IMR-90 (cell line): ENCODE measurements at regions not wholly inside any gene's neighbourhood (a gene's known extent, or its start where the extent isn't known, plus 50 kb on each side); places are given as distances from the start of the nearest gene placed in this dataset.

ENCODE experiments used
- ATAC-seq: fragments of 200-7000 bp; cut with Tn5 transposase; 2 replicates; pipeline ENCODE4 v1.9.1; 2020; ENCODE audit warnings: low read depth, mild to moderate bottlenecking, moderate library complexity
- BruUV-seq: library from RNA; stranded (reverse); fragments of 400-500 nt; replicated peaks from 2 replicates; lab custom pipeline; 2021; lab: Mats Ljungman, UMichigan
- CTCF ChIA-PET: fragments of 300-600 bp; formaldehyde crosslinking; extraction: SDS; loops from one replicate; lab custom pipeline; 2021; ENCODE audit warnings: antibody characterized with exemption; lab: Yijun Ruan, JAX
- POLR2A ChIA-PET: fragments of 300-600 bp; sonication (Branson Sonifier 250); formaldehyde crosslinking; loops from one replicate; lab custom pipeline; 2022; ENCODE audit warnings: antibody characterized with exemption; ENCODE audit not compliant: unreplicated experiment; lab: Charles Lee
- DNase-seq: peaks from one replicate; pipeline ENCODE4 v3.0.0; 2013
- H2AFZ ChIP-seq: replicated peaks from 2 replicates; pipeline ENCODE3; 2013; ENCODE audit warnings: low read length, mild to moderate bottlenecking; ENCODE audit not compliant: poor library complexity
- H2AK5ac ChIP-seq: 2 replicates; pipeline ENCODE4 v1.6.1; 2013; ENCODE audit warnings: low read depth, low read length, inconsistent platforms
- H2AK9ac ChIP-seq: replicated peaks from 2 replicates; pipeline ENCODE3; 2013; ENCODE audit warnings: mild to moderate bottlenecking, low read depth, low read length, moderate library complexity; ENCODE audit not compliant: poor library complexity
- H2BK120ac ChIP-seq: 2 replicates; pipeline ENCODE4 v1.6.1; 2013; ENCODE audit warnings: low read depth, low read length, inconsistent platforms
- H2BK15ac ChIP-seq: 3 replicates; pipeline ENCODE4 v1.6.1; 2013; ENCODE audit warnings: low read depth, low read length, inconsistent platforms
- H2BK20ac ChIP-seq: 2 replicates; pipeline ENCODE4 v1.6.1; 2013; ENCODE audit warnings: low read depth, mild to moderate bottlenecking, inconsistent platforms, low read length, moderate library complexity
- H2BK5ac ChIP-seq: 2 replicates; pipeline ENCODE4 v1.6.1; 2013; ENCODE audit warnings: mild to moderate bottlenecking, low read depth, low read length, inconsistent platforms; ENCODE audit not compliant: poor library complexity, severe bottlenecking
- H3K14ac ChIP-seq: replicated peaks from 2 replicates; pipeline ENCODE4 v1.6.1; 2013; ENCODE audit warnings: low read depth, low read length, inconsistent platforms
- H3K18ac ChIP-seq: 2 replicates; pipeline ENCODE4 v1.6.1; 2013; ENCODE audit warnings: low read depth, low read length, control low read depth
- H3K23ac ChIP-seq: 2 replicates; pipeline ENCODE4 v1.6.1; 2013; ENCODE audit warnings: low read depth, low read length, inconsistent platforms
- H3K27ac ChIP-seq: 2 replicates; pipeline ENCODE4 v1.5.1; 2013; ENCODE audit warnings: mild to moderate bottlenecking, control low read depth, low read length; ENCODE audit not compliant: insufficient read depth
- H3K27me3 ChIP-seq: 2 replicates; pipeline ENCODE4 v1.6.1; 2013; ENCODE audit warnings: low read length; ENCODE audit not compliant: control insufficient read depth, insufficient read depth
- H3K36me3 ChIP-seq: 2 replicates; pipeline ENCODE4 v1.6.1; 2013; ENCODE audit warnings: low read length, mixed read lengths; ENCODE audit not compliant: control insufficient read depth, insufficient read depth
- H3K4ac ChIP-seq: 2 replicates; pipeline ENCODE4 v1.6.1; 2013; ENCODE audit warnings: low read depth, low read length, inconsistent platforms
- H3K4me1 ChIP-seq: 2 replicates; pipeline ENCODE4 v1.6.1; 2013; ENCODE audit warnings: low read length, mixed read lengths; ENCODE audit not compliant: control insufficient read depth, insufficient read depth
- H3K4me2 ChIP-seq: 2 replicates; pipeline ENCODE4 v1.6.1; 2013; ENCODE audit warnings: low read depth, mild to moderate bottlenecking, control low read depth, low read length, moderate library complexity
- H3K4me3 ChIP-seq: 2 replicates; pipeline ENCODE4 v1.5.1; 2013; ENCODE audit warnings: low read depth, mild to moderate bottlenecking, control low read depth, low read length, moderate library complexity; ENCODE audit not compliant: insufficient read depth
- H3K56ac ChIP-seq: 2 replicates; pipeline ENCODE4 v1.6.1; 2013; ENCODE audit warnings: low read length, inconsistent platforms; ENCODE audit not compliant: insufficient read depth; ENCODE audit errors: extremely low read depth
- H3K79me1 ChIP-seq, 2 experiments: 2 replicates each; pipeline ENCODE4 v1.6.1; 2013; ENCODE audit warnings: low read length in 2 of 2, inconsistent platforms in 1 of 2, low read depth in 1 of 2
- H3K9ac ChIP-seq: 2 replicates; pipeline ENCODE4 v1.6.1; 2013; ENCODE audit warnings: low read depth, low read length, control low read depth
- H3K9me1 ChIP-seq: 2 replicates; pipeline ENCODE4 v1.6.1; 2013; ENCODE audit warnings: low read length, inconsistent platforms; ENCODE audit not compliant: insufficient read depth
- H3K9me3 ChIP-seq: 2 replicates; pipeline ENCODE4 v1.6.1; 2013; ENCODE audit warnings: low read length; ENCODE audit not compliant: control insufficient read depth, insufficient read depth
- H4K20me1 ChIP-seq: 2 replicates; pipeline ENCODE4 v1.6.1; 2013; ENCODE audit warnings: low read length, inconsistent platforms; ENCODE audit not compliant: insufficient read depth
- H4K5ac ChIP-seq: 2 replicates; pipeline ENCODE4 v1.6.1; 2013; ENCODE audit warnings: mild to moderate bottlenecking, low read depth, low read length, control low read depth
- H4K8ac ChIP-seq, 2 experiments: 2 replicates each; pipeline ENCODE4 v1.6.1; 2013; ENCODE audit warnings: low read depth in 2 of 2, low read length in 2 of 2, control low read depth in 1 of 2, inconsistent platforms in 1 of 2
- H4K91ac ChIP-seq: 2 replicates; pipeline ENCODE4 v1.6.1; 2013; ENCODE audit warnings: low read depth, low read length, inconsistent platforms; ENCODE audit not compliant: insufficient read depth
- POLR2A ChIP-seq: IDR thresholded peaks from 2 replicates; pipeline ENCODE4 v1.6.1; 2012; ENCODE audit warnings: mild to moderate bottlenecking, low read depth, low read length
- dilution Hi-C: fragments of 300-500 bp; cut with HindIII; formaldehyde crosslinking; loops from one replicate; pipeline ENCODE4 v1.14.3; 2018; ENCODE audit warnings: low sequenced_read_pairs; ENCODE audit not compliant: unreplicated experiment
- in situ Hi-C: fragments of 300-500 bp; cut with MboI; formaldehyde crosslinking; loops from 3 replicates; pipeline ENCODE4 v1.14.3; 2019; ENCODE audit warnings: low sequenced_read_pairs, inconsistent platforms, mixed read lengths
- intact Hi-C: fragments of 100-400 bp; cut with micrococcal nuclease; formaldehyde crosslinking; loops from 2 replicates; pipeline ENCODE4 v1.10.0; 2022
- TF ChIP-seq, protein P1 (sequence below): conservative IDR thresholded peaks from 2 replicates; pipeline ENCODE4 v1.5.1; 2012; ENCODE audit warnings: mild to moderate bottlenecking, low read depth, low read length, improper control_type of control experiment

DNA sequence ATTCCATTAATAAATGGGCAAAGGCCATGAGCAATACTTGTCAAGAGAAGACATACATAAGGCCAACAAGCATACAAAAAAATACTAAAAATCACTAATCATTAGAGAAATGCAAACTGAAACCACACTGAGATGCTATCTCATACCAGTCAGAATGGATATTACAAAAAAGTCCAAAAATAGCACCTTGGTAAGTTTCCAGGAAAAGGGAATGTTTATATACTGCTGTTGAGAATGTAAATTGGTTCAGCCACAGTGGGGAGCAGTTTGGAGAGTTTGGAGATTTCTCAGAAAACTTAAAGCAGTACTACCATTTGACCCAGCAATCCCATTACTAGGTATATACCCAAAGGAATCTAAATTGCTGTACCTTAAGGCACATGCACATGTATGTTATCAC is 467.7 kb downstream of the CDH11 start:
- H2BK20ac ChIP-seq = peak overlapping the region; percentile 5; the same call in 1 of the 2 replicates
- H3K56ac ChIP-seq = no peak overlapping the region
- no peak overlapping the region for H2AK9ac ChIP-seq
- H3K4ac ChIP-seq = no peak overlapping the region
- H2BK120ac ChIP-seq = no peak overlapping the region; the same call in 1 of the 2 replicates
- H4K20me1 ChIP-seq = no peaks in the 10 kb centered on the region
- H3K9me1 ChIP-seq = no peaks in the 10 kb centered on the region
- no peak overlapping the region for H4K8ac ChIP-seq
- intact Hi-C loops (no loop called here), dilution Hi-C loops (no loop called here), in situ Hi-C loops (no loop called here)
- ATAC-seq = peak; percentile 65
- BruUV-seq = no TSS peak
- no peak overlapping the region; the same call in 1 of the 2 replicates for H3K18ac ChIP-seq
- H2AK5ac ChIP-seq = no peak overlapping the region
- no peak overlapping the region for H3K4me2 ChIP-seq
- H3K9ac ChIP-seq = no peak overlapping the region
- DNase-seq = peak; percentile 64
- no peaks in the 10 kb centered on the region for H3K36me3 ChIP-seq
- POLR2A ChIA-PET = no interaction called here
- no peak overlapping the region for H4K91ac ChIP-seq
- TF ChIP-seq, protein P1, sequence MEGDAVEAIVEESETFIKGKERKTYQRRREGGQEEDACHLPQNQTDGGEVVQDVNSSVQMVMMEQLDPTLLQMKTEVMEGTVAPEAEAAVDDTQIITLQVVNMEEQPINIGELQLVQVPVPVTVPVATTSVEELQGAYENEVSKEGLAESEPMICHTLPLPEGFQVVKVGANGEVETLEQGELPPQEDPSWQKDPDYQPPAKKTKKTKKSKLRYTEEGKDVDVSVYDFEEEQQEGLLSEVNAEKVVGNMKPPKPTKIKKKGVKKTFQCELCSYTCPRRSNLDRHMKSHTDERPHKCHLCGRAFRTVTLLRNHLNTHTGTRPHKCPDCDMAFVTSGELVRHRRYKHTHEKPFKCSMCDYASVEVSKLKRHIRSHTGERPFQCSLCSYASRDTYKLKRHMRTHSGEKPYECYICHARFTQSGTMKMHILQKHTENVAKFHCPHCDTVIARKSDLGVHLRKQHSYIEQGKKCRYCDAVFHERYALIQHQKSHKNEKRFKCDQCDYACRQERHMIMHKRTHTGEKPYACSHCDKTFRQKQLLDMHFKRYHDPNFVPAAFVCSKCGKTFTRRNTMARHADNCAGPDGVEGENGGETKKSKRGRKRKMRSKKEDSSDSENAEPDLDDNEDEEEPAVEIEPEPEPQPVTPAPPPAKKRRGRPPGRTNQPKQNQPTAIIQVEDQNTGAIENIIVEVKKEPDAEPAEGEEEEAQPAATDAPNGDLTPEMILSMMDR = 0 out of 2 replicates have a peak, but pooled peaks have one; percentile 17
- TF ChIP-seq POLR2A = no peak
- no peak overlapping the region for H3K14ac ChIP-seq
- no peak overlapping the region for H2BK5ac ChIP-seq
- no peak overlapping the region for H3K23ac ChIP-seq
- no peaks in the 10 kb centered on the region for H3K27me3 ChIP-seq
- no peak overlapping the region for H3K27ac ChIP-seq
- no peaks in the 10 kb centered on the region for H3K79me1 ChIP-seq
- no peak overlapping the region for H4K5ac ChIP-seq
- H3K4me1 ChIP-seq = no peaks in the 10 kb centered on the region; the same call in 1 of the 2 replicates
- no peaks in the 10 kb centered on the region for H3K9me3 ChIP-seq
- H2BK15ac ChIP-seq = no peak overlapping the region
- CTCF ChIA-PET = no interaction called here
- H3K4me3 ChIP-seq = no peak overlapping the region
- no peak overlapping the region for H2AFZ ChIP-seq
